A549 (cell line): ENCODE measurements at regions not wholly inside any gene's neighbourhood (a gene's known extent, or its start where the extent isn't known, plus 50 kb on each side); places are given as distances from the start of the nearest gene placed in this dataset.

Source experiments
- ATAC-seq, 2 experiments: fragments of 200-7000 bp in 1 of 2; fragments of >200 bp in 1 of 2; cut with Nextera tagmentation in 1 of 2; cut with Tn5 transposase in 1 of 2; 3 replicates each; pipeline versions ENCODE4 v1.8.0 to v1.9.1; 2018 to 2020; ENCODE audit warnings: mild to moderate bottlenecking in 1 of 2, moderate library complexity in 1 of 2
- CTCF ChIA-PET: fragments of 300-600 bp; sonication (Branson Sonifier 250); formaldehyde crosslinking; extraction: SDS; loops from one replicate; lab custom pipeline; 2021; ENCODE audit warnings: antibody characterized with exemption, inconsistent platforms; lab: Yijun Ruan, JAX
- POLR2A ChIA-PET: fragments of 350-600 bp; formaldehyde crosslinking; extraction: SDS; loops from one replicate; lab custom pipeline; 2021; ENCODE audit warnings: antibody characterized with exemption, inconsistent platforms; lab: Yijun Ruan, JAX
- DNase-seq, 2 experiments: peaks; one replicate each; pipeline versions ENCODE4 v3.0.0 to v3.0.0-alpha.2; 2011 to 2016; ENCODE audit warnings: low read depth in 1 of 2, low spot score in 1 of 2
- FAIRE-seq: peaks from 2 replicates; lab custom pipeline; 2011; peaks lifted over from hg19 to GRCh38; lab: Jason Lieb, UNC
- H3K27ac ChIP-seq, 2 experiments: fragments of >200 bp; sonication (Bioruptor Twin); formaldehyde crosslinking; 3 replicates each; pipeline ENCODE4 v1.5.1; 2016 to 2017
- H3K4me1 ChIP-seq: fragments of >200 bp; sonication (Bioruptor Twin); formaldehyde crosslinking; 3 replicates; pipeline ENCODE4 v1.6.1; 2016
- H3K4me2 ChIP-seq: fragments of >200 bp; sonication (Bioruptor Twin); formaldehyde crosslinking; 3 replicates; pipeline ENCODE4 v1.6.1; 2016
- H3K4me3 ChIP-seq: fragments of >200 bp; sonication (Bioruptor Twin); formaldehyde crosslinking; 3 replicates; pipeline ENCODE4 v1.5.1; 2016
- H3K9me3 ChIP-seq: fragments of >200 bp; sonication (Bioruptor Twin); formaldehyde crosslinking; 3 replicates; pipeline ENCODE4 v1.6.1; 2016
- CHD2 ChIP-seq: fragments of 150-350 bp; IDR thresholded peaks from 2 replicates; pipeline ENCODE4 v1.6.1; 2014; ENCODE audit warnings: low read length; ENCODE audit not compliant: partially characterized antibody
- EHF ChIP-seq: fragments of 250-450 bp; sonication (Bioruptor Pico); IDR thresholded peaks from 2 replicates; pipeline ENCODE4 v1.5.0; 2020; ENCODE audit warnings: mild to moderate bottlenecking
- EHMT2 ChIP-seq: fragments of 200-600 bp; sonication (generic); IDR thresholded peaks from 2 replicates; pipeline ENCODE4 v1.6.1; 2016; ENCODE audit warnings: antibody characterized with exemption, low read depth, mild to moderate bottlenecking, moderate library complexity
- EP300 ChIP-seq, 2 experiments: fragments of >200 bp; sonication (Bioruptor Twin); formaldehyde crosslinking; IDR thresholded peaks; 2 replicates in 1 of 2; 3 replicates in 1 of 2; pipeline ENCODE4 v1.6.1; 2016 to 2017
- ESRRA ChIP-seq: fragments of 150-350 bp; IDR thresholded peaks from 2 replicates; pipeline ENCODE4 v1.6.1; 2014; ENCODE audit warnings: mild to moderate bottlenecking, low read length, borderline replicate concordance
- FOSB ChIP-seq: fragments of 250-450 bp; sonication (Bioruptor Pico); IDR thresholded peaks from 2 replicates; pipeline ENCODE4 v1.5.0; 2020; ENCODE audit warnings: mild to moderate bottlenecking, moderate library complexity
- HDAC2 ChIP-seq: fragments of 200-600 bp; sonication (generic); IDR thresholded peaks from 2 replicates; pipeline ENCODE4 v1.6.1; 2016
- HOXA7 ChIP-seq: fragments of 250-450 bp; sonication (Bioruptor Pico); IDR thresholded peaks from 2 replicates; pipeline ENCODE4 v1.5.0; 2020; ENCODE audit warnings: mild to moderate bottlenecking, moderate library complexity
- HOXB13 ChIP-seq: fragments of 250-450 bp; sonication (Bioruptor Pico); IDR thresholded peaks from 2 replicates; pipeline ENCODE4 v1.5.0; 2020; ENCODE audit warnings: low read depth, mild to moderate bottlenecking, moderate library complexity
- HOXB5 ChIP-seq: fragments of 250-450 bp; sonication (Bioruptor Pico); IDR thresholded peaks from 2 replicates; pipeline ENCODE4 v1.5.0; 2020; ENCODE audit warnings: mild to moderate bottlenecking, moderate library complexity
- KDM5A ChIP-seq: fragments of 200-600 bp; sonication (generic); IDR thresholded peaks from 2 replicates; pipeline ENCODE4 v1.6.1; 2016; ENCODE audit warnings: antibody characterized with exemption, mild to moderate bottlenecking
- NPAS2 ChIP-seq: fragments of 250-450 bp; sonication (Bioruptor Pico); IDR thresholded peaks from 2 replicates; pipeline ENCODE4 v1.8.0; 2022; ENCODE audit warnings: mild to moderate bottlenecking, moderate library complexity, borderline replicate concordance
- POLR2AphosphoS2 ChIP-seq: conservative IDR thresholded peaks from 2 replicates; pipeline ENCODE4 v1.6.1; 2012; ENCODE audit warnings: low read length, improper control_type of control experiment, inconsistent platforms
- RCOR1 ChIP-seq: fragments of 150-350 bp; IDR thresholded peaks from 2 replicates; pipeline ENCODE4 v1.6.1; 2014; ENCODE audit warnings: antibody characterized with exemption, low read length, low read depth
- RNF2 ChIP-seq: fragments of 200-600 bp; sonication (generic); IDR thresholded peaks from 2 replicates; pipeline ENCODE4 v1.6.1; 2016; ENCODE audit warnings: low read depth, mild to moderate bottlenecking, antibody characterized with exemption, moderate library complexity, borderline replicate concordance
- SREBF2 ChIP-seq: fragments of 450-650 bp; IDR thresholded peaks from 2 replicates; pipeline ENCODE4 v1.6.1; 2014; ENCODE audit warnings: mild to moderate bottlenecking, moderate library complexity
- ZC3H11A ChIP-seq: fragments of 450-650 bp; IDR thresholded peaks from 2 replicates; pipeline ENCODE4 v1.6.1; 2014; ENCODE audit warnings: antibody characterized with exemption, mild to moderate bottlenecking
- ZFP36 ChIP-seq: fragments of 450-650 bp; IDR thresholded peaks from 2 replicates; pipeline ENCODE4 v1.6.1; 2014; ENCODE audit warnings: borderline replicate concordance; ENCODE audit not compliant: partially characterized antibody
- ZSCAN20 ChIP-seq: fragments of 250-450 bp; sonication (Bioruptor Pico); IDR thresholded peaks from 2 replicates; pipeline ENCODE4 v1.8.0; 2022; ENCODE audit warnings: mild to moderate bottlenecking, moderate library complexity
- WGBS: methylation state at CpG from one replicate; pipeline ENCODE4 v1.1.6; 2017; ENCODE audit errors: missing lambda C conversion rate; 5-methylcytosine and 5-hydroxymethylcytosine counted together
- TF ChIP-seq, protein P1 (sequence below): fragments of 250-450 bp; sonication (Bioruptor Pico); IDR thresholded peaks from 2 replicates; pipeline ENCODE4 v1.5.0; 2021; ENCODE audit warnings: mild to moderate bottlenecking, moderate library complexity, borderline replicate concordance
- TF ChIP-seq, protein P2 (sequence below): fragments of 250-450 bp; sonication (Bioruptor Pico); IDR thresholded peaks from 2 replicates; pipeline ENCODE4 v1.5.0; 2020; ENCODE audit warnings: low read depth, mild to moderate bottlenecking, moderate library complexity

DNA sequence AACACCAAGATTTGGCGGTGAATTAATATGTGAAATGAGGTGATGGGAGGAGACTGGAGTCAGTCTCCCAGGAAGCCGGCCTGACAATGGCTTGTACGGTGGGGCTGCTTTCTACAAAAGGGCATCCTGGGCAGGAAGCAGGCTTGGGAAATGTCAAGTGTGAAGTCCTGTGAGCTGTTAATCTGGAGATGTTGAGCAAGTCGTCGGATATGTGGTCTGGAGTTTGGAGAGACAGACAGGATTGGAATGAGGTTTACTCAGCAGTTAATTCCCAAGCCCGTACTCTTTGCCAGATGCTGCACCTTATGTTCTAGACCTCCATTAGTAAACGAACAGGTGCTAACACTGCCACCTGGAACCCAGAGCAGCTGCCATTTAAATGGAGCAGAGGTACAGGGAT, 107.7 kb upstream of the FOXC1 start:
- no peak for DNase-seq
- H3K4me1 ChIP-seq, result no peaks in the 10 kb centered on the region
- ChIA-PET POLR2A (no interaction called here), CTCF (no interaction called here)
- 81% methylated on average over 7 of the region's 7 CpGs for WGBS
- FAIRE-seq, result no peak
- no peak for ATAC-seq
- no peak overlapping the region for H3K4me2 ChIP-seq
- TF ChIP-seq, protein P1, sequence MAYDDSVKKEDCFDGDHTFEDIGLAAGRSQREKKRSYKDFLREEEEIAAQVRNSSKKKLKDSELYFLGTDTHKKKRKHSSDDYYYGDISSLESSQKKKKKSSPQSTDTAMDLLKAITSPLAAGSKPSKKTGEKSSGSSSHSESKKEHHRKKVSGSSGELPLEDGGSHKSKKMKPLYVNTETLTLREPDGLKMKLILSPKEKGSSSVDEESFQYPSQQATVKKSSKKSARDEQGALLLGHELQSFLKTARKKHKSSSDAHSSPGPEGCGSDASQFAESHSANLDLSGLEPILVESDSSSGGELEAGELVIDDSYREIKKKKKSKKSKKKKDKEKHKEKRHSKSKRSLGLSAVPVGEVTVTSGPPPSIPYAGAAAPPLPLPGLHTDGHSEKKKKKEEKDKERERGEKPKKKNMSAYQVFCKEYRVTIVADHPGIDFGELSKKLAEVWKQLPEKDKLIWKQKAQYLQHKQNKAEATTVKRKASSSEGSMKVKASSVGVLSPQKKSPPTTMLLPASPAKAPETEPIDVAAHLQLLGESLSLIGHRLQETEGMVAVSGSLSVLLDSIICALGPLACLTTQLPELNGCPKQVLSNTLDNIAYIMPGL, result no peak
- TF ChIP-seq HOXA7 (no peak), HOXB5 (CRISPR knock-in tag) (no peak), EP300 (IDR thresholded peaks at IDR 0.05) (no peak), ZSCAN20 (no peak), FOSB (CRISPR knock-in tag) (no peak), CHD2 (no peak), RCOR1 (no peak), ZC3H11A (no peak)
- TF ChIP-seq, protein P2, sequence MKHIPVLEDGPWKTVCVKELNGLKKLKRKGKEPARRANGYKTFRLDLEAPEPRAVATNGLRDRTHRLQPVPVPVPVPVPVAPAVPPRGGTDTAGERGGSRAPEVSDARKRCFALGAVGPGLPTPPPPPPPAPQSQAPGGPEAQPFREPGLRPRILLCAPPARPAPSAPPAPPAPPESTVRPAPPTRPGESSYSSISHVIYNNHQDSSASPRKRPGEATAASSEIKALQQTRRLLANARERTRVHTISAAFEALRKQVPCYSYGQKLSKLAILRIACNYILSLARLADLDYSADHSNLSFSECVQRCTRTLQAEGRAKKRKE (CRISPR knock-in tag), result no peak
- no peak overlapping the region for H3K4me3 ChIP-seq
- no peaks in the 10 kb centered on the region for H3K9me3 ChIP-seq
- no peak overlapping the region for H3K27ac ChIP-seq

DNA sequence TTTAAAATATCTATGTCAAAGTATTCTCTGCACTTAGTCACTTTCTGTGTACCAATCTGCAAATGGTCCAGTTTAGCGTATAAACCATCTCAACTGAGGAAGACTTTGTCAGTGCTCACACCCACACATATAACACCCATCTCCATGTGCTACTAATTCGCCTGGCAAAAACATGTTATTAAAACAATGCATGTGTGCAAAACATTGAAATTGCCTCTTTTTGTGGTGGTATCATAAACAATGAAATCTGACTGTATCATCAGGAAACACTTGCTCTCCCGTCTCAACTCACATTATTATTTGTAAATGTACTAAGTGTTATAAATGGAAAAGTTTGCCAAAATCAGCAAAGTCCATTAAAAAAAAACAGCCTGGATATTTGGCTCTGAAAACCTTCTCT, 105.9 kb upstream of the FOXC1 start:
- no peak for TF ChIP-seq NPAS2 (CRISPR knock-in tag)
- TF ChIP-seq EP300 (IDR thresholded peaks at IDR 0.05), result no peak
- no peak for TF ChIP-seq HOXB13 (CRISPR knock-in tag)
- no peak for TF ChIP-seq ZFP36
- TF ChIP-seq SREBF2, result no peak
- TF ChIP-seq, protein P1, result no peak
- TF ChIP-seq, protein P2 (CRISPR knock-in tag), result no peak
- TF ChIP-seq EHMT2, result no peak
- TF ChIP-seq KDM5A, result no peak
- no peak for TF ChIP-seq RNF2
- TF ChIP-seq EHF (CRISPR knock-in tag), result no peak
- TF ChIP-seq FOSB (CRISPR knock-in tag), result no peak
- no peak for TF ChIP-seq POLR2AphosphoS2
- TF ChIP-seq HDAC2, result no peak
- TF ChIP-seq ESRRA, result no peak
- TF ChIP-seq, all 56 proteins: peak for 0
- H3K9me3 ChIP-seq, result no peaks in the 10 kb centered on the region
- 79% methylated on average over 3 of the region's 3 CpGs for WGBS
- ChIA-PET POLR2A (no interaction called here), CTCF (interaction anchor here (1.1 kb wide), 1 partner anchor 15 kb away, joined by 3 read pairs; no protein-coding TSS in a partner anchor)
- no peak for FAIRE-seq
- ATAC-seq, result no peak
- DNase-seq, result no peak
- H3K27ac ChIP-seq, result no peak overlapping the region
- H3K4me1 ChIP-seq, result no peaks in the 10 kb centered on the region
- H3K4me2 ChIP-seq, result no peak overlapping the region
- no peak overlapping the region for H3K4me3 ChIP-seq
